SHP77 (cell line): ENCODE measurements at regions not wholly inside any gene's neighbourhood (a gene's known extent, or its start where the extent isn't known, plus 50 kb on each side); places are given as distances from the start of the nearest gene placed in this dataset.
A peak's percentile ranks its signal among the peaks of the same experiment; 100 is the strongest.

ENCODE experiments used
- DNase-seq, 2 experiments: peaks; one replicate each; lab custom pipeline; 2025; lab: John Stamatoyannopoulos, UW

- DNase-seq, result no peak
These were observed 147.1 kb downstream of the CHST1 start for GRCh38 chr11:45518141-45518832.

- DNase-seq, result no peak
These were observed 148.2 kb downstream of the CHST1 start for GRCh38 chr11:45517171-45517770.

- no peak for DNase-seq
These were observed 151.5 kb downstream of the CHST1 start for GRCh38 chr11:45513821-45514340.

- no peak for DNase-seq
These were observed 152.8 kb downstream of the CHST1 start for GRCh38 chr11:45512471-45513148.

- no peak for DNase-seq
These were observed 153.9 kb downstream of the CHST1 start for GRCh38 chr11:45511566-45511965.

- DNase-seq, result no peak
These were observed 157.5 kb downstream of the CHST1 start for GRCh38 chr11:45507916-45508315.

GRCh38 chr11:45503311-45503710 lies 162.1 kb downstream of the CHST1 start:
- DNase-seq, result no peak

GRCh38 chr11:45502226-45502545 lies 163.2 kb downstream of the CHST1 start:
- no peak for DNase-seq

- DNase-seq, result no peak
These were observed 163.8 kb downstream of the CHST1 start for GRCh38 chr11:45501392-45502225.

- DNase-seq, result no peak
These were observed 165.0 kb downstream of the CHST1 start for GRCh38 chr11:45500451-45500850.

GRCh38 chr11:45494738-45495137 lies 170.7 kb downstream of the CHST1 start:
- no peak for DNase-seq

GRCh38 chr11:45489281-45489905 lies 176.0 kb downstream of the CHST1 start:
- peak in 1 of 2 experiments; percentile 15 for DNase-seq

- DNase-seq, result no peak
These were observed 179.0 kb downstream of the CHST1 start for GRCh38 chr11:45486461-45486860.

GRCh38 chr11:45485070-45485707 lies 180.2 kb downstream of the CHST1 start:
- DNase-seq, result no peak

- DNase-seq, result no peak
These were observed 181.0 kb downstream of the CHST1 start for GRCh38 chr11:45484326-45484883.

- DNase-seq, result no peak
These were observed 182.0 kb downstream of the CHST1 start for GRCh38 chr11:45483416-45483815.

- DNase-seq, result no peak
These were observed 183.1 kb downstream of the CHST1 start for GRCh38 chr11:45482331-45482730.

GRCh38 chr11:45481026-45481425 lies 184.4 kb downstream of the CHST1 start:
- DNase-seq, result no peak

GRCh38 chr11:45477588-45477987 lies 187.8 kb downstream of the CHST1 start:
- DNase-seq, result no peak

- DNase-seq, result no peak
These were observed 189.3 kb downstream of the CHST1 start for GRCh38 chr11:45476126-45476525.

GRCh38 chr11:45475173-45475572 lies 189.0 kb upstream of the SYT13 start:
- DNase-seq, result no peak
